ENCODE measurements at regions not wholly inside any gene's neighbourhood (a gene's known extent, or its start where the extent isn't known, plus 50 kb on each side); places are given as distances from the start of the nearest gene placed in this dataset.
A peak's percentile ranks its signal among the peaks of the same experiment; 100 is the strongest.

DNA sequence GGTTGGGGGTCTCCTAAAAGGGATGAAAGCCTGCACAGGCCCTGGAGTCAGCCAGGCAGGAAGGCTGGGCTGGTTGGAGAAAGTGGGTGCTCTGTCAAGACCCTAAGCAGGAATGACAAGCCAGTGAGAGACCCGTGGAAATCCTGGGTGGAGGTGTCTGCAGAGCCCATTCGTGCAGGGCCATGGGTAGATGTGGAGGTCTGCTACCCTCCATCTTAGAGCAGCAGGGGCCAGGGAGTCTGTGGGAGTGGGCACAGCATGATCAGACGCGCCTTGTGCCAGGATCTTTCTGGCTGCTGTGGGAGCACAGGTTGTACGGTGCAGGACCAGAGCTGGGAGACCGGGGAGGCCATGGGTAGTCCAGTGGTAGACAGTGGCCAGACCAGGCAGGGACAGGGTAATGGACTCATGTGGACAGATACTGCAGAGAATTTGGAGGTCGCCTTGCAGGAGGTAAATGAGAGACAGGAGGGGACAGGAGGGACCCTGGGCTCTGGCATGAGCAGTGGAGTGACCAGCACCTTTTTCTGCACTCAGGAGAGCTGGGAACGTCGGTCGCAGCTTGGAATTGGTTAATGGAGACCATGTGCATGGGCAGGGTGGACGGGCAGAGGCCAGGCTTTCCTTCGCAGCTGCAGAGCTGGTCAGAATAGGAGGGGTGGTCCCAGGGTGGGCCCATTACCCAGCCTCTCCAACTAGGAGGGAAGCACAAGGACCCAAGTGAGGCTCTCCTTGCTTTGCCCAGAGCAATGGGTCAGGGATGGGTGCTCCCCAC is 203.5 kb upstream of the PMEPA1 start:
- Mint-ChIP-seq H3K4me1 (no peaks in the 10 kb centered on the region), H3K36me3 (no peaks in the 10 kb centered on the region), H3K4me3 (no peak overlapping the region), H3K9me3 (no peaks in the 10 kb centered on the region), H3K27me3 (peaks cover 0 to 28% (median 19%) of the 10 kb centered on the region in 5 donors), H3K27ac (no peak overlapping the region)
- ATAC-seq: no peak
- DNase-seq: no peak
- POLR2A ChIA-PET: no interaction called here

DNA sequence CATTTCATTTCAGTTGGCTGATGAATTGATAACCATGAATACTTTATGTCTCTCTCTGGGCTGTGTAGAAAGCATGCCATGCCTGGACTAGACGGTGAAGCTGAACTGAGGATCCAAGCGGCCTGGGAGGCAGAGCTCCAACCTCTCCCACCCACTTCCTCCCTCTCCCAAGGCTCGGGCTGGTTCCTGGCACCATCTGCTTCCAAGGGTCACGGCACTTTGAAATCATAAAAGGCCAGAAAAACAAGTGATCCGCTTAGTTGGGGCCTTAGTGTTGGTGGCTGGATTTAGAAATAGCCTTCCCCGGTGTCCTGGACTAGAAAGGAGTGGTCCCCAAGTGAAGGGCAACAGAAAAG is 202.4 kb upstream of the PMEPA1 start:
- no peaks in the 10 kb centered on the region for H3K36me3 Mint-ChIP-seq
- no peak overlapping the region for H3K4me3 Mint-ChIP-seq
- H3K27ac Mint-ChIP-seq: no peak overlapping the region
- H3K9me3 Mint-ChIP-seq: no peaks in the 10 kb centered on the region
- no peaks in the 10 kb centered on the region for H3K4me1 Mint-ChIP-seq
- POLR2A ChIA-PET: no interaction called here
- ATAC-seq (no peak), DNase-seq (no peak)
- H3K27me3 Mint-ChIP-seq: peaks cover 0 to 31% (median 19%) of the 10 kb centered on the region in 5 donors

DNA sequence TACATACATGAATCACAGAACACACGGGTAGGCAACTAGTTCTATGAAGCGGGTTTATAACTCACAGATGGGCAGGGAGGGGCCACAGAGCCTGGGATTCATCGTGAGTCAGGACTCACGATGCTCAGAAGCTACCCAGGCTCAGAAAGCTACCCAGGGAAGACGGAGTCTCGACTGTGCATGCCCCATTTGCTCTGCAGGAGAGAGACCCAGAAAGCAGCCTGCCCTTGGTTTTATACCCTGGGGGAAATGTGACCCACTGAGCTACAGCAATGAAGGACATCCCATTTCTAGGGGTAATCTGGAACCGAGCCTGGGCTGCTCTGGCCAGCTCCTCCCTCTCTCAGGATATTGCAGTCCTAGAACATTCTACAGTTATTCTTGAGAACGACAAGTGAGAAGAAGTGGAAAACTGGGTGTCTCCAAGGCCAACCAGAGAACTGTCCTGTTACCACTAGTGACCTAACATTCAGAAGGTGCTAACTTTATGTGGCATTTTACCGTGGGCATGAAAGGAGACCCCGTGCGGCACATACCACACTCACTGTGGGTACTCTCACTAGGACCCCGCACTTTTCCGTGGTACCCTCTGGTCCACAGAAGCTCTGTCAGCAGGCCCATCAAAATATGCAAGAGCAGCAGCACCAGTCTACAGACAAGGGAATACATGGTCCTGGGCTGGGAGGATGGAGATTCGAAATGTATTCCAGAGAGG is 201.9 kb upstream of the PMEPA1 start:
- ATAC-seq: no peak
- DNase-seq: no peak
- Mint-ChIP-seq H3K36me3 (no peaks in the 10 kb centered on the region), H3K27me3 (peaks cover 0 to 31% (median 19%) of the 10 kb centered on the region in 5 donors), H3K9me3 (no peaks in the 10 kb centered on the region), H3K4me3 (no peak overlapping the region), H3K27ac (no peak overlapping the region), H3K4me1 (no peaks in the 10 kb centered on the region)
- POLR2A ChIA-PET: no interaction called here

DNA sequence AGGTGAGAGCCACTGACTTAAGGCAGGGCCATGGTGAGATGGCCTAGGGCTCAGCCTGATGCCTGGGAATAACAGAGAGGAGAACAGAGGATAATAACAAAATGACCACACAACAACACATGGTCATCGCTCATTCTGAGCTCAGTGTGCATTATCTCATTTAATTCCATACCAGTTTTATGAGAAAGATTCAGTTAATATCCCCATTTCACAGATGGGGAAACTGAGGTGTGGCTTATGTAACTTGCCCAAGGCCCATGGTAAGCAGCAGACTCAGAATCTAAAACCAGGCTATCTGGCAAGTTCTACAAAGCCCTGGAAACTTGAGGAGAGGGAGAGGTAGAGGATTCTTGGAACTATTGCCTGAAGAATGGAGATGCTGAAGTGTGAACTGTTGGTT is 200.9 kb upstream of the PMEPA1 start:
- H3K4me3 Mint-ChIP-seq: no peak overlapping the region
- no peaks in the 10 kb centered on the region for H3K4me1 Mint-ChIP-seq
- H3K9me3 Mint-ChIP-seq: no peaks in the 10 kb centered on the region

DNA sequence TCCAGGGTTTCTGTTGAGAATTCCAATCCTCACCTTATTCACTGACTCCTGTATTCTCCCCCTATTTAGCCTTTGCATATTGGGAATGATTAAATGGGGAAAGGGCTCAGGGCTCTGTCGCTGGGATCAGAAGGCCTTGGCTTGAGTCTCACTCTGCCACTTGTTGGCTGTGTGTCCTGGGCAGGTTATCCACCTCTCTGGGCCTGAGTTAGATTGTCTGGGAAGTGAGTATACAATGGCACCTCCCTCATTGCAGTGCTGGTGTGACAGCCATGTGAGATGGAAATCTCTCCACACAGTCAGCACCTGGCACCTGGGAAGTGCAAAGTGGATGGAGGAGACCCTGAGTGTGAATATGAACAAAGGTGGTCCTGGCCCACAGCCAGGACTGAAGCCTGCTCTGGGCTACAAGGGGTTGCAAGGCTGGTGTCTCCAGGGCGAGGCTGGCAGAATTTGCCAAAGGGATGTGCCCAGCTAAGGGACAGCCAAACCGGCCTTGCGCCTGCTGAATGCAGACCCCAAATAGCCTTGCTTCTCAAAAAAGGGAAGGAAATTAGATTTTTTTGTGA is 200.0 kb upstream of the PMEPA1 start:
- POLR2A ChIA-PET: no interaction called here

More for the DNA sequence above, 200.9 kb upstream of the PMEPA1 start:
- DNase-seq (no peak), ATAC-seq (no peak)
- Mint-ChIP-seq H3K27me3 (peaks cover 0 to 34% (median 19%) of the 10 kb centered on the region in 5 donors), H3K36me3 (no peaks in the 10 kb centered on the region), H3K27ac (no peak overlapping the region)
- POLR2A ChIA-PET: no interaction called here

DNA sequence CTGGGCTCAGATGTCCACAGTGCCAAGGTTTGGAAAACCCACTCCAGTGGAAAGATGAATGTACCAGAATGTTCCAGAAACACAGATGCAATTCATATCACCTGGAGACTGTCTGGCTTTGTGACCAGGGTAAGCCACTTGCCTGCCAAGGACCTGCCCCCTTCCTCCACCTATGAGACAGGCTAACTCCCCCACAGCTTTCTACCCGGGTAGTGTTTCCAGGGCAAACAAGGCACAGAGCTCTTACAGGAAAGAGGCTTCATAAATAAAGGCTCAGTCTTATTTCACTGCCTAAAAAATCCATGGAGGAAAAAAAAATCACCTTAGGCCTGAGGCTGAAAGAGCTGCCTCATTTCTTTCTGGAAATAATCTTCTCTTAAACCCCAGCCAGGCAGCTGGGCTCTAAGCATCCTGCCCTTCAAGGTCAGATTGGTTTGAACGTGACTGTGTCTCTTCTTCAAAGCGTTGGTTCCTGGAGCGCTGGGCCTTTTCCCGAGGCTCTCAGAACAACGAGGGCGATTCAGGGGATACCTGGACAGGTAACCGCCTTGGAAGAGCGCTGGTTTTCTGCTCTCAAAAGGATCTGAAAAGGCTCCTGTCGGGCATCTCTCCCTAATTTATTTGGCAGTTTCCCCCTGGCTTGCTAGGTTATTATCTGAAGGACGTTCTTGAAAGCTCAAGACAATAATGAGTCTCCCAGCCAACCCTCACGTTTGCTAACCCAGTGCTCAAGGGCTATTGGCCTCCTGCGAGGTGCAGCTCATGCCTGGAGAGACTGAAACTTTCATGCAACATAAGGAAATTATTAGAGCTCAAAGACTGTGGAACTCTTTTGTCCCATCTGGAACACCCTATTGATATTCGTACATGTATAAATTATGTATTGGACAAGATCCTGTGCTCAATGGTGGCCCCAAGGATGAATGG is 199.2 kb upstream of the PMEPA1 start:
- no peaks in the 10 kb centered on the region for H3K9me3 Mint-ChIP-seq
- no peak overlapping the region for H3K27ac Mint-ChIP-seq
- H3K4me3 Mint-ChIP-seq: no peak overlapping the region
- peaks cover 4 to 34% (median 31%) of the 10 kb centered on the region in 5 donors for H3K27me3 Mint-ChIP-seq
- DNase-seq (no peak), ATAC-seq (no peak)
- no peaks in the 10 kb centered on the region for H3K36me3 Mint-ChIP-seq
- POLR2A ChIA-PET: no interaction called here
- H3K4me1 Mint-ChIP-seq: no peaks in the 10 kb centered on the region

More for the DNA sequence above, 200.0 kb upstream of the PMEPA1 start:
- Mint-ChIP-seq H3K27ac (no peak overlapping the region), H3K27me3 (peaks cover 0 to 34% (median 25%) of the 10 kb centered on the region in 5 donors), H3K9me3 (no peaks in the 10 kb centered on the region), H3K4me3 (no peak overlapping the region), H3K36me3 (no peaks in the 10 kb centered on the region), H3K4me1 (no peaks in the 10 kb centered on the region)
- no peak for DNase-seq
- no peak for ATAC-seq

DNA sequence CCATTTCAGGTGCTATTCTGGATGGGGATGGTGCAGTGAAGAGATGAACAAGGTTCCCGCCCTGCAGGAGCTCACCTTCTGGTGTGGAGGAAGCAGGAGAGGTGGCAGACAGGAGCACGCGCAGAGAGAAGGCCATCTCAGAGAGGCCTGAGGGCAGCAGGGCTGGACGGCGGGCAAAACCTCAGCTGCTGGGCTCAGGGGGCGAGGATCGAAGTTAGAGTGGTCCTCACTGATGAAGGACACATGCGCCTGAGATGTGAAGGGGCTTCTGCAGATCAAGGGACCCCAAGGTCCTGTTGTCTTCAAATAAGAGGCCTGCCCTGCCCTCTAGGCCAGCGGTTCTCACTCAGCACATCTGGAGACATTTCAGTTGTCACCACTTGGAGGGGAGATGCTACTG is 198.4 kb upstream of the PMEPA1 start:
- no peak overlapping the region for H3K4me3 Mint-ChIP-seq
- no peak overlapping the region for H3K27ac Mint-ChIP-seq
- H3K9me3 Mint-ChIP-seq: no peaks in the 10 kb centered on the region
- no peaks in the 10 kb centered on the region for H3K36me3 Mint-ChIP-seq
- no peaks in the 10 kb centered on the region for H3K4me1 Mint-ChIP-seq
- H3K27me3 Mint-ChIP-seq: peaks cover 5 to 38% (median 31%) of the 10 kb centered on the region in 5 donors
- POLR2A ChIA-PET: no interaction called here
- DNase-seq (no peak), ATAC-seq (no peak)

DNA sequence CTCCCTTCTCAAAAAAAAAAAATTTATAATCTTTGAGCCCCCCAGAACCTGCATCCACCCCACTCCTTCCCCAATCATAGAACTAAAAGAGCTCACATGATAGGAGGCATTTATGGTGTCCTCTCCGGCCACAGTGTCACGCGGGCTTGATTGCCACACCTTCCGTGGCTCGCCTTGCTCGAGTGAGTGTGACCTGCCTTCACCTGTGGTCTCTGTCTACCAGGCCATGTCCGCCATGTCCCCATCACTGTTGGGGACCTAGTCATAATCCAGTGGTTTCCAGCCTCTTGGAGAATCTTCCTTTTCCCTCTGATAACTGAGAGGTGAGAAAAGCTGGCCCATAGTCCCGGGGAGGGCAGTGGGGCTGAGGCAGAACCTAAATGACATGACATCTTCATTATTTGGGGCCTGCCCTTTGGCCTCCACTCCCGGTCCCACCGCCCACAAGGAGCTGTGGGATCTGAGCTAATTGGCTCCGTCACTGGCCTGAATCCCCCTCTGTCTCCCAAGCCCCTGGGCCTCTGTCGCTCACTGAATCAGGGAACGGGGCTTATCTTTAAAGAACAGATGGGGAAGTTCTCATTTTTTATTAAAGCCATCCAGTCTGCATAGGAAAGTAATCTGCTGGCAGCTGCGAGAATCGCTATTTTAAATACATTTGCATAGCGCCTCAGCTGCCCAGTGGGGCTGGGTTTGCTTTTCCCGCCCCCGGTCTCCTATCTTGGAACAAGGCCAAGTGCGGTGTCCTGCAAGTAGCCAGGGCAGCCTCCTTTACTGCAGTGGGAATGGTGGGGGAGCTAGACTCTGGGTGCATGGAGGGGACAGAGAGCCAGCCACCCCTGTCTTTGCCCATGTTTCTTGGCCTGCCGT is 197.6 kb upstream of the PMEPA1 start:
- peaks cover 5 to 38% (median 27%) of the 10 kb centered on the region in 5 donors for H3K27me3 Mint-ChIP-seq
- no peaks in the 10 kb centered on the region for H3K36me3 Mint-ChIP-seq
- H3K27ac Mint-ChIP-seq: no peak overlapping the region
- ATAC-seq: no peak
- no peak for DNase-seq
- H3K9me3 Mint-ChIP-seq: no peaks in the 10 kb centered on the region
- POLR2A ChIA-PET: no interaction called here
- no peaks in the 10 kb centered on the region for H3K4me1 Mint-ChIP-seq
- no peak overlapping the region for H3K4me3 Mint-ChIP-seq

DNA sequence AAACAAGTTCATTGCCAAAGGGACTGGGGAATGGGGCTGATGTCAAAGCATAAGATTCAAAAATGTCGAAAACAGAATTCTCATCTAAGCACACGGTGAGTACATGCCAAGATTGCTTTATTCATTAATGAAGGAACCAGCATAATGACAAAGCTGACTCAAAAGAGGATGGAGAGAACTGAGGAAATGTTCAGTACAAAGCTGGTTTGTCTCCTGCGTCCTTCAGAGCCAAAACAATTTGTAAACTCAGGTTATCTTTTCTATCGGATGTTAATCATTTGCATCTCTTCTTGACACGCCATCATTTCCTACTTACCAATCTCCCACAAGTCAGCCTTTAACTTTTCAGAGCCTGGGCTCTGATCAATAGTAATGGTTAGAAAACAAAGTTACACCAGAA is 195.6 kb upstream of the PMEPA1 start:
- H3K27me3 Mint-ChIP-seq: peaks cover 5 to 30% (median 26%) of the 10 kb centered on the region in 5 donors
- DNase-seq (no peak), ATAC-seq (no peak)
- no peaks in the 10 kb centered on the region for H3K9me3 Mint-ChIP-seq
- POLR2A ChIA-PET: no interaction called here
- H3K4me1 Mint-ChIP-seq: peaks cover 0 to 1% (median under 1%) of the 10 kb centered on the region in 4 donors
- H3K36me3 Mint-ChIP-seq: no peaks in the 10 kb centered on the region
- peak overlapping the region in 1 of 10 donors; percentile 60 for H3K27ac Mint-ChIP-seq
- H3K4me3 Mint-ChIP-seq: no peak overlapping the region

DNA sequence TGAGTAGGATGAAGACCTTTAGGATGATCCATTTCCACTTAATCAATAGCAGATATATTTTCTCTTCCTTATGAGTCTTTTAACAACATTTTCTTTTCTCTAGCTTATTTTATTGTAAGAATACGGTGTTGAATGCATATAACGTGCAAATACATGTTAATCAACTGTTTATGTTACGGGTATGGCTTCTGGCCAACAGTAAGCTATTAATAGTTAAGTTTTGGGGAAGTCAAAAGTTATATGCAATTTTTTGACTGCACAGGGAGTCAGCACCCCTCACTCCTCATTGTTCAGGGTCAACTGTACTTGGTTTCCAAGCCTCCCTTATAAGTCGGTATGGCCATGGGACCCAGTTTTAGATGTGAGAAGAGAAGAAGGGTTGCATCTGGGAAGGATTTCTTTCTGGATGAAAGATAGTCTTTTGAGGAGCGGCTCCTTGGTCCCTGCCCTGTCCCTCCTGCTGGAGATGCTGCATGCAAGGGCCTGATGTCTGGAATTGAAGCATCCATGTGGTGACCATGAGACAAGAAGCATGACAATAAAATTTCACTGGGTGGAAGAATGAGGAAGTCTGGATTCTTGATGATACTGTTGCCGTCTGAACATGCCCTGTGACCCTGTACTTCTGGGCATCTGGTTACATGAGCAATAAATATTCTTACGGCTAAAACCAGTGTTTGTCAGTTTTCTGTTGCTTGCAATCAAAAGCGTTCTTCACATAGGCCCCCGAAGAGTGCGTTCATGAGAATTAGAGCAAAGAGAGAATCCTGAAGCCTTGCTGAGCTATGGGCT is 194.7 kb upstream of the PMEPA1 start:
- Mint-ChIP-seq H3K27me3 (peaks cover 5 to 26% (median 20%) of the 10 kb centered on the region in 5 donors), H3K9me3 (no peaks in the 10 kb centered on the region), H3K27ac (no peak overlapping the region), H3K4me1 (peaks cover 0 to 2% (median under 1%) of the 10 kb centered on the region in 4 donors), H3K4me3 (no peak overlapping the region), H3K36me3 (no peaks in the 10 kb centered on the region)
- POLR2A ChIA-PET: no interaction called here
- DNase-seq (no peak), ATAC-seq (no peak)

DNA sequence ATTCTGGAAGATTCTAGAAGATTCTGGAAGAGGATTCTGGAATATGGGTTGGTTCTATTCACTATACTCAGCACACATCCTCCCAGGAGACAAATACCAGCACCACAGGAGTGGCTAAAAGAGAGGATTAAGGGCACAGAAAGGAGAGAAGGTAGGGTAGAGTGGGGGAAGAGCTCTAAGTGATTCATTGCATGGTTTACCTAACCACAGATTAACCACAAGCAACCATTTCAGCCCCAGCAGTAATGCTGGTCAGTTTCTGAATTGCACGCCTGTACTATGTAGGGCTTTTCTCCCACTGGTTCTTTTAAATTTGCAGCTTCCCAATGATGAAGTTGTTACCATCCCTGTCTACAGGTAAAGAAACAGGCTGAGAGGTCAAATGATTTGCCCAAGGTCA is 192.7 kb upstream of the PMEPA1 start:
- Mint-ChIP-seq H3K4me1 (peaks cover 0 to 2% (median under 1%) of the 10 kb centered on the region in 4 donors), H3K36me3 (no peaks in the 10 kb centered on the region), H3K9me3 (no peaks in the 10 kb centered on the region), H3K4me3 (no peak overlapping the region), H3K27ac (no peak overlapping the region), H3K27me3 (peaks cover 11 to 28% (median 19%) of the 10 kb centered on the region in 5 donors)
- POLR2A ChIA-PET: no interaction called here
- ATAC-seq (no peak), DNase-seq (no peak)
